OCI-LY3 (cell line): ENCODE measurements at regions not wholly inside any gene's neighbourhood (a gene's known extent, or its start where the extent isn't known, plus 50 kb on each side); places are given as distances from the start of the nearest gene placed in this dataset.

ENCODE experiments used
- CTCF ChIP-seq: fragments of 200-600, 300-600 bp; sonication (generic); IDR thresholded peaks from 2 replicates; pipeline ENCODE4 v1.5.1; 2014; ENCODE audit warnings: antibody characterized with exemption, low read length, low read depth
- EZH2phosphoT487 ChIP-seq: fragments of 200-600 bp; shearing (Covaris generic); IDR thresholded peaks from 2 replicates; pipeline ENCODE4 v1.6.1; 2018; ENCODE audit warnings: antibody characterized with exemption, mixed run types, low read depth

GRCh38 chr6:121571455-121571854, 136.0 kb downstream of the GJA1 start:
- TF ChIP-seq CTCF (no peak), EZH2phosphoT487 (no peak)
